Chondrocyte (in vitro differentiated cells): ENCODE measurements at regions not wholly inside any gene's neighbourhood (a gene's known extent, or its start where the extent isn't known, plus 50 kb on each side); places are given as distances from the start of the nearest gene placed in this dataset.

Experiments used
- DNase-seq: peaks from one replicate; pipeline ENCODE4 v3.0.0; 2021; ENCODE audit warnings: mixed read lengths, low spot score
- H3K27ac Mint-ChIP-seq: one replicate; pipeline ENCODE4 v1.8.0; 2021; ENCODE audit warnings: mild to moderate bottlenecking, moderate library complexity, mixed read lengths; ENCODE audit not compliant: unreplicated experiment
- H3K27me3 Mint-ChIP-seq: 2 replicates; pipeline ENCODE4 v1.8.0; 2021; ENCODE audit warnings: low read depth, mixed read lengths
- H3K36me3 Mint-ChIP-seq: 2 replicates; pipeline ENCODE4 v1.8.0; 2021; ENCODE audit warnings: low read depth, mixed read lengths
- H3K4me1 Mint-ChIP-seq: 2 replicates; pipeline ENCODE4 v1.8.0; 2021; ENCODE audit warnings: low read depth, mild to moderate bottlenecking, mixed read lengths
- H3K4me3 Mint-ChIP-seq: one replicate; pipeline ENCODE4 v1.8.0; 2021; ENCODE audit warnings: mild to moderate bottlenecking, moderate library complexity, mixed read lengths; ENCODE audit not compliant: unreplicated experiment
- H3K9me3 Mint-ChIP-seq: 2 replicates; pipeline ENCODE4 v1.8.0; 2021; ENCODE audit warnings: low read depth, mixed read lengths
- TF ChIP-seq, protein P1 (sequence below): fragments of 200-600 bp; sonication (generic); IDR thresholded peaks from 2 replicates; pipeline ENCODE4 v1.5.0; 2021; ENCODE audit warnings: antibody characterized with exemption, mild to moderate bottlenecking, moderate library complexity

DNA sequence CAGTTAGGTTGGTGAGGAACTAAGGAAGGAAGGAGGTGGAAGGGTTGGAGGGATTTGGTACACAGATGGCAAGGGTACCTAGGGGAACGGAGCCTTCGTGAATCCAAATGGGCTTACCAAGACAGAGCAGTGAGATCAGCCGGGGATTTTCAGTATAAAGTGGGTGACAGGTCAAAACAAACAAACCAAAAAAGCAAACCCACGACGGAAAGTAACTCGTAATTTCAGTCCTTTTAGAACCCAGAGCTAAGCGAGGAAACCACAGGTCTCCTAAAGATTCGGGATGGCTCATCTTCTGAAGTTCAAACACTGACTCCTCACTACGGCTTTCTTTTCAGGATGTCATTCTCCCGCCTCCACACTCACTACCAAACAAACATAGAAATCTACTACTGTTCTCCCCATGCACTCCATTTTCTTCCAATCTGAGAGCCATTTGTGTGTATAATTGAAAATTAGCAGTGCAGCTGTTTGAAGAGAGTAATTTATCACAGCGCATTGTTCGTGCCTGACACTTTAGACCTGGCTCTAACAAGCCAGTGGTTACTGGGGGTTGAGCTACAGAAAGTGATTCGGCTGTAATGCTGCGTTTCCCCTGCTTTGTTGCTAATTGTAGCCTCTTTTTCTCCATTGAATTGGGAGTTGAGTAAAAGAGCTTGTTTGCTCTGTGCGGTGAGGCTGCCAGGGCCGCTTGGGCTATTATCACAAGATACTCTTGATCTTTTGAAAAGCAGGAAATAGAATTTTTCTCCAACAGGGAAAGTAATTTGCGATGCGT, 64.7 kb upstream of the CCDC39 start:
- no peaks in the 10 kb centered on the region for H3K36me3 Mint-ChIP-seq
- H3K9me3 Mint-ChIP-seq: no peaks in the 10 kb centered on the region
- TF ChIP-seq, protein P1, sequence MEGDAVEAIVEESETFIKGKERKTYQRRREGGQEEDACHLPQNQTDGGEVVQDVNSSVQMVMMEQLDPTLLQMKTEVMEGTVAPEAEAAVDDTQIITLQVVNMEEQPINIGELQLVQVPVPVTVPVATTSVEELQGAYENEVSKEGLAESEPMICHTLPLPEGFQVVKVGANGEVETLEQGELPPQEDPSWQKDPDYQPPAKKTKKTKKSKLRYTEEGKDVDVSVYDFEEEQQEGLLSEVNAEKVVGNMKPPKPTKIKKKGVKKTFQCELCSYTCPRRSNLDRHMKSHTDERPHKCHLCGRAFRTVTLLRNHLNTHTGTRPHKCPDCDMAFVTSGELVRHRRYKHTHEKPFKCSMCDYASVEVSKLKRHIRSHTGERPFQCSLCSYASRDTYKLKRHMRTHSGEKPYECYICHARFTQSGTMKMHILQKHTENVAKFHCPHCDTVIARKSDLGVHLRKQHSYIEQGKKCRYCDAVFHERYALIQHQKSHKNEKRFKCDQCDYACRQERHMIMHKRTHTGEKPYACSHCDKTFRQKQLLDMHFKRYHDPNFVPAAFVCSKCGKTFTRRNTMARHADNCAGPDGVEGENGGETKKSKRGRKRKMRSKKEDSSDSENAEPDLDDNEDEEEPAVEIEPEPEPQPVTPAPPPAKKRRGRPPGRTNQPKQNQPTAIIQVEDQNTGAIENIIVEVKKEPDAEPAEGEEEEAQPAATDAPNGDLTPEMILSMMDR: no peak
- DNase-seq: no peak
- H3K4me3 Mint-ChIP-seq: no peak overlapping the region
- H3K4me1 Mint-ChIP-seq: no peaks in the 10 kb centered on the region
- peaks cover 30% of the 10 kb centered on the region for H3K27me3 Mint-ChIP-seq
- H3K27ac Mint-ChIP-seq: no peak overlapping the region

DNA sequence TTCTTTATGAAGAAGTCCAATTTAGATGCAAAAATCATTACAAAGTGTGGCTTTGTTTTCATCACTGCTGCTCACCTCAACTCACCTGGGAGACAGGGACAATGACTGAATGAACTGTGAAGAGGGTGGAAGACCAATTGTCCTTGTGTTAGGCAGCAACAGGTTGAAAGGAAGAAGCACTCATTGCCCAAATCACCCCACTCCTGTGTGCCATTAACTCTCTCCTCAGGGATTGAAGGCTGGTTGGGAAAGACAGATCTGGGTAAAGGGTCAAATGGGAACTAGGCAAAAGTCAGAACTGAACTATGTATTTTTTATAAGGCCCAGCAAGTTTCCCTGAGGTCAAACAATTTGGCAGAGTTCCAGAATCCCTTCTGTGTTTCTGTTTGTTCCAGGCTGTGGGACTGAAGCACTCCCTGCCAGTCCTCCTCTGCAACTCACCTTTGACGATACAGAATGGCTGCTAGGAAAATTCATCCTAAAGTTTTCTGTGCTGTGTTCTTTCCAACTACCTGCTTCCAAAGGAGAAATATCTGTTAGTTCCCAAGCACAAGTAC, 68.6 kb upstream of the CCDC39 start:
- Mint-ChIP-seq H3K4me1 (no peaks in the 10 kb centered on the region), H3K27me3 (peaks cover 24% of the 10 kb centered on the region), H3K4me3 (no peak overlapping the region), H3K9me3 (no peaks in the 10 kb centered on the region), H3K36me3 (no peaks in the 10 kb centered on the region), H3K27ac (no peak overlapping the region)
- no peak for DNase-seq
- TF ChIP-seq, protein P1: no peak

DNA sequence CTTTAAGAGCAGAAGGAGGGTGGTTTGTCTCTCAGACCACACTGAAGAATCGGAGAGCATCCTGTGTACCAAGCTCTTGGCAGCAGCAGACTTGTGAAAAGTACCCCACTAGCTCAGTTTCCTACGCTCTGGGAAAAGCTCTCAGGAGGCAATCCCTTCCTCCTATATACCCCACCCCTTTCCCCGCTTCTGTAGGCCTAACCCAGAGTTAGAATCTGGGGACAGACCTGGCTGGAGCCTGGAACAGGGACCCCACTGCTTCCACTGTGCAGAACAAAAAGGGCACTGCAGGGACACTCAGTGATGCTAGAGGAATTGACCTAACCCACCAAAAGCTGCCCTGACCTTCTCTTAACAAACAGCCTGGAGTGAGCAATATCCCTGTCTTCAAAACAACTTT, 70.0 kb upstream of the CCDC39 start:
- H3K27me3 Mint-ChIP-seq: peaks cover 9% of the 10 kb centered on the region
- DNase-seq: no peak
- H3K4me1 Mint-ChIP-seq: no peaks in the 10 kb centered on the region
- H3K4me3 Mint-ChIP-seq: no peak overlapping the region
- TF ChIP-seq, protein P1: no peak
- H3K27ac Mint-ChIP-seq: no peak overlapping the region
- no peaks in the 10 kb centered on the region for H3K9me3 Mint-ChIP-seq
- H3K36me3 Mint-ChIP-seq: no peaks in the 10 kb centered on the region

DNA sequence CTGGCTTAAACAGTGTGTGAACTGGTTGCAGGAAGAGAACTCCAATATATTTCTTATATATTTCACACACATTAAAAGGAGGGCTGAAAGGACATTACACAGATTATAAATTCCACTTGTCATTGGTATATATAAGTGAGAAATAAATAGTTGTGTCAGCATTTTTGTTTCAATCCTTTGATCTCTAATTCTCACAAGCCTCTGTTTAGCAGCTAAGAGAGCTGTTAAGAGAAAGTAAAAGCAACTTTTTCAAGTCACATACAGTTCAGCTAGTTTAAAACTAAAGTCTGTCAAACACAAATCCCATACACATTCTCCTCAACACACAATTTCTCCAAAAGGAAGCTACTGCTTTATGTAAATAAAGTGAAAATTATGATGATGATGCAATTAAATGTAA, 70.5 kb upstream of the CCDC39 start:
- H3K9me3 Mint-ChIP-seq: no peaks in the 10 kb centered on the region
- TF ChIP-seq, protein P1: no peak
- H3K4me3 Mint-ChIP-seq: no peak overlapping the region
- H3K27me3 Mint-ChIP-seq: peaks cover 7% of the 10 kb centered on the region
- H3K36me3 Mint-ChIP-seq: no peaks in the 10 kb centered on the region
- DNase-seq: no peak
- H3K4me1 Mint-ChIP-seq: no peaks in the 10 kb centered on the region
- H3K27ac Mint-ChIP-seq: no peak overlapping the region

DNA sequence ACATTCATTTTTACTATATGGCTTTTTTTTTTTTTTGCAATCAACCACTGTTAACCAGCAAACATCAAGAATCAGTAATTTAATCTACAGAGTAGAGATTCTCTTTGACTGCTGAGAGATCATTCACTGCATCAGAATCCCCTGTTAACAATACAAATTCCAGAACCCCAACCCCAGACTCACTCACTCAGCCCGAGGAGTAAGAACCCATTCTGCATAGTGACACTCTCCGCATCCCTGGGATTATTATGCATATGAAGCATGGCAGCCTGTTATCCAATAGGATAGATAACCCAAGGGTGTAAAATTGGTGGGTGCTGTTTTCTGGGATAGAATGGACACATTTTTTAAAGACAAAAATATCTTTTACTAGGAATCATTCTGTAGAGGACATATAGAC, 76.3 kb upstream of the CCDC39 start:
- Mint-ChIP-seq H3K27me3 (no peaks in the 10 kb centered on the region), H3K4me1 (no peaks in the 10 kb centered on the region), H3K36me3 (no peaks in the 10 kb centered on the region), H3K27ac (no peak overlapping the region), H3K9me3 (peaks cover 3% of the 10 kb centered on the region), H3K4me3 (no peak overlapping the region)
- TF ChIP-seq, protein P1: no peak
- no peak for DNase-seq
